ENCODE measurements at regions not wholly inside any gene's neighbourhood (a gene's known extent, or its start where the extent isn't known, plus 50 kb on each side); places are given as distances from the start of the nearest gene placed in this dataset.

- DNase-seq (ENCODE audit: low spot score in 2 of 2) (no peak), ATAC-seq (no peak)
- H3K36me3 Mint-ChIP-seq, result no peaks in the 10 kb centered on the region
- H3K27ac Mint-ChIP-seq, result no peak overlapping the region
- H3K9me3 Mint-ChIP-seq, result no peaks in the 10 kb centered on the region
Measured at GRCh38 chr15:35764661-35765519, 218.9 kb upstream of the DPH6 start.

DNA sequence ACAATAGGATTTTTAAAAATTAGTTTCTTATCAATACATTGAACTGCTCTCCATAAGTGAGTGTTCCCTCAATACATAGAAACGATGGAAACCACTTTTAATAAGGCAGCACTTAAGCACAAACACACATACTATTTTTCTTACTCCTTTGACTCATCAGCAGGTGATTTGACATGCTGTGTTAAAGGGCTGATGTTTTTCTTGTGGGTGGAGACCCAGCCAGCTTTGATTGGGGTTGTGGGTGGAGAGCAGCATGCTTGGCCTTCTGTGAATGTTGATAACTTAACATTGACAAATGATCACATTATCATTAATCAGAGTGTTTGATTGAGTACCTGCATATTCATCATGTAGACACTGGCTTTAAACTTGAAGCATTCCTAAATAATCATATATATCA lies 223.0 kb upstream of the DPH6 start:
- no peaks in the 10 kb centered on the region for H3K9me3 Mint-ChIP-seq
- ATAC-seq, result no peak

GRCh38 chr15:35769656-35770055 lies 223.7 kb upstream of the DPH6 start:
- ATAC-seq, result no peak
- Mint-ChIP-seq H3K36me3 (no peaks in the 10 kb centered on the region), H3K27ac (no peak overlapping the region), H3K9me3 (no peaks in the 10 kb centered on the region)
- DNase-seq (ENCODE audit: low spot score in 2 of 2), result no peak

More for the DNA sequence above, 223.0 kb upstream of the DPH6 start:
- H3K36me3 Mint-ChIP-seq, result no peaks in the 10 kb centered on the region
- H3K27ac Mint-ChIP-seq, result no peak overlapping the region
- no peak for DNase-seq (ENCODE audit: low spot score in 2 of 2)

GRCh38 chr15:35771746-35772442 lies 225.9 kb upstream of the DPH6 start:
- no peak for ATAC-seq
- Mint-ChIP-seq H3K27ac (no peak overlapping the region), H3K36me3 (no peaks in the 10 kb centered on the region), H3K9me3 (no peaks in the 10 kb centered on the region)
- no peak for DNase-seq (ENCODE audit: low spot score in 2 of 2)

DNA sequence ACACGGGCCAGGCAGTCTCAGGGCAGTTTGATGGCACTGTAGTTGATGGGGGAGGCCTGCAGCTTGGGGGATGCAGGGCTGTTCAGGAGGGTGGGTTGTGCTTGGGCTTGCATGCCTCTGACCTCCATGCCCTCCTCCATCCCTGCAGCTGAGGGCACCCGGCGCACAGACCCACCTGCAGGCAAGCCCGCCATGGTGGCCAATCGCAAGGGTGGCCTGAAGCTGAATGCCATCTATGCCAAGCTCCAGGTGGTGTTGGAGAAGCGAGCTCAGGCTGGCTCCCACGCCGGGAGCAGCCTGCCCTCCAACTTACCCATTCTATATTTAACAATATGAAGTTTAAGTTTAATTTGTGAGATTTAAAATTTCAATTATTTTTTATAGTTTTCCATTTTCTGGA lies 228.7 kb upstream of the DPH6 start:
- H3K27ac Mint-ChIP-seq, result no peak overlapping the region

GRCh38 chr15:35775471-35775870 lies 229.5 kb upstream of the DPH6 start:
- no peak for ATAC-seq
- Mint-ChIP-seq H3K36me3 (no peaks in the 10 kb centered on the region), H3K9me3 (no peaks in the 10 kb centered on the region), H3K27ac (no peak overlapping the region)
- DNase-seq (ENCODE audit: low spot score in 2 of 2), result no peak

More for the DNA sequence above, 228.7 kb upstream of the DPH6 start:
- DNase-seq (ENCODE audit: low spot score in 2 of 2) (no peak), ATAC-seq (no peak)
- H3K9me3 Mint-ChIP-seq, result no peaks in the 10 kb centered on the region
- no peaks in the 10 kb centered on the region for H3K36me3 Mint-ChIP-seq

DNA sequence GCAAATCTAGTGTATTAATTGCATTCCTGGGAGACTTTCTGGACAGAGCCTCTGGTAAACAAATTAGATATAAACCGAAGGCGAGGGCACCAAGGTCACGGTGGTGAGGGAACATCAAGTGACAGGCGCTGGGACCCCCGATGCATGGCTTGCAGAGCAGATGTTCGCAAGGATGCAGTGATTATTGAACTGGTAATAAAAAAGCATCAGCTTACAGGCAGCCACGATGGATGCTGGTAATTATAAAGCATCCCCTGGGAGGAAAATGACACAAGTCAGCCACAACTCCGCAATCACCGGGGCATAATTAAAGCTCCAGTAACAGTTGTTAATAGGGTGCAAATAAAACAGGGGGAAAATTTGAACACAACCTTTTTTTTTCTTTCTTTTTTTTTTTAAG lies 231.1 kb upstream of the DPH6 start:
- H3K27ac Mint-ChIP-seq, result no peak overlapping the region
- ATAC-seq (no peak), DNase-seq (ENCODE audit: low spot score in 2 of 2) (no peak)
- no peaks in the 10 kb centered on the region for H3K9me3 Mint-ChIP-seq
- H3K36me3 Mint-ChIP-seq, result no peaks in the 10 kb centered on the region

GRCh38 chr15:35783203-35783602 lies 237.2 kb upstream of the DPH6 start:
- Mint-ChIP-seq H3K27ac (no peak overlapping the region), H3K36me3 (no peaks in the 10 kb centered on the region), H3K9me3 (no peaks in the 10 kb centered on the region)
- no peak for DNase-seq (ENCODE audit: low spot score in 2 of 2)
- no peak for ATAC-seq

GRCh38 chr15:35784745-35785144 lies 238.8 kb upstream of the DPH6 start:
- ATAC-seq, result no peak
- Mint-ChIP-seq H3K36me3 (no peaks in the 10 kb centered on the region), H3K27ac (no peak overlapping the region)

GRCh38 chr15:35810007-35810406 lies 264.0 kb upstream of the DPH6 start:
- DNase-seq (ENCODE audit: low spot score in 2 of 2), result no peak
- no peak for ATAC-seq
- Mint-ChIP-seq H3K36me3 (no peaks in the 10 kb centered on the region), H3K27ac (no peak overlapping the region), H3K9me3 (peaks cover 0 to 6% of the 10 kb centered on the region in 2 donors)

More at GRCh38 chr15:35784745-35785144, 238.8 kb upstream of the DPH6 start:
- no peak for DNase-seq (ENCODE audit: low spot score in 2 of 2)
- H3K9me3 Mint-ChIP-seq, result no peaks in the 10 kb centered on the region

- Mint-ChIP-seq H3K27ac (no peak overlapping the region), H3K9me3 (peaks cover 0 to 6% of the 10 kb centered on the region in 2 donors), H3K36me3 (no peaks in the 10 kb centered on the region)
- ATAC-seq (no peak), DNase-seq (ENCODE audit: low spot score in 2 of 2) (no peak)
Measured at GRCh38 chr15:35813573-35813972, 267.6 kb upstream of the DPH6 start.

DNA sequence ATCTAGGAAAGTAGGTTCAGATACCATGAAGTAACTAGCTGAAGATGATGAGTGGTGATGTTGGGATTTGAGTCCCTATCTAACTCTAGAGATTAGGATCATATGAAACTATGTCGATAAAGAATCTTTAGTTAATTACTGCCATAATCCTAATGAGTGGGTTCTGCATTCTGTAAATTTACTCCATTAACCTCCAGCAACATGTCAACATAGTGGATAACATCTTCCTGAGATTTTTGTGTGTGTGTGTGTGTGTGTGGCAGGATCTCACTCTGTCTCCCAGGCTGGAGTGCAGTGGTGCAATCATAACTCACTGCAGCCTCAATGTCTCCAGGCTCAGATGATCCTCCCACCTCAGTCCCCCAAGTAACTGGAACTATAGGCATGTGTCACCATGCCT lies 272.9 kb upstream of the DPH6 start:
- ATAC-seq, result no peak
- DNase-seq (ENCODE audit: low spot score in 2 of 2), result no peak
- Mint-ChIP-seq H3K36me3 (no peaks in the 10 kb centered on the region), H3K9me3 (peaks cover 0 to 7% of the 10 kb centered on the region in 2 donors), H3K27ac (no peak overlapping the region)

GRCh38 chr15:35822153-35822552 lies 276.2 kb upstream of the DPH6 start:
- H3K36me3 Mint-ChIP-seq, result no peaks in the 10 kb centered on the region
- DNase-seq (ENCODE audit: low spot score in 2 of 2) (no peak), ATAC-seq (no peak)
- peaks cover 0 to 7% of the 10 kb centered on the region in 2 donors for H3K9me3 Mint-ChIP-seq
- no peak overlapping the region for H3K27ac Mint-ChIP-seq

DNA sequence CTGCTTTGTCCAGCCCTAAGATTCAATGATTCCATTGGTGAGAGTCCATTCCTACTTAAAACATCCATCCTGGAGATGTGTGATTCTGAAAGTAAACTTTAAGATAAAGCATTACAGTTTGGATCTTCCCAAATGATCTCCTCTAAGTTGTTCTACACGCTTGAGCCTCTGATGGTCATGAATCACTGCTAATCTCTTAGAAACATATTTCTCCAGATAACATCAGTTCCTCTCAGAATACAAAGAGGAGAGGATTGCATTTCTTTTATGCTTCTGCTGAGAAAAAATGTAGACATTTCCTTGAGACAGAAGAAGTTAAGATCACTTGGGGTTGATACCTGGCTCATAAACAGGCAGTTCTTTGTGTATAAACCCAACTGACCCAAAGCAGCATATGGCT lies 281.2 kb upstream of the DPH6 start:
- peaks cover 0 to 9% of the 10 kb centered on the region in 2 donors for H3K9me3 Mint-ChIP-seq
- H3K27ac Mint-ChIP-seq, result no peak overlapping the region
- DNase-seq (ENCODE audit: low spot score in 2 of 2) (no peak), ATAC-seq (no peak)
- H3K36me3 Mint-ChIP-seq, result peaks cover 0 to 6% of the 10 kb centered on the region in 2 donors

GRCh38 chr15:35827911-35828310 lies 281.9 kb upstream of the DPH6 start:
- DNase-seq (ENCODE audit: low spot score in 2 of 2), result no peak
- no peak for ATAC-seq
- Mint-ChIP-seq H3K27ac (no peak overlapping the region), H3K36me3 (peaks cover 0 to 6% of the 10 kb centered on the region in 2 donors), H3K9me3 (peaks cover 0 to 9% of the 10 kb centered on the region in 2 donors)

DNA sequence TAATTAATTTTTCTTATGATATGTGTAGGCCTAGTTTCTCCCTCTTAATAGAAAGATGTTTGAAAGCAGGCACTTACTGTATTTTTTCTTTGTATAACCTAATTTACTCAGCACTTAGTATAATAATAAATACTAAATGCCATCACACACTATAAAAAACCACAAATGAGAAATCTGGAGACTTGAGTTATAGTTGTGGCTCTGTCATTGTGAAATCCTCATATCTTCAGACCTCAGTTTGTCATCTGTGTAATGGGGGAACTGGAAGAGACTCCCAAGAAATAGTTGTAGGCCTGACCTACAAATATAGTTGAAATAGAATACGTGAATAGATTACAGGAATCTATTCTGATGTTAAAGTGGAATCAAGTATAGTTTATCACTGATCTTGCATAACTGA lies 287.6 kb upstream of the DPH6 start:
- Mint-ChIP-seq H3K9me3 (peaks cover 0 to 12% of the 10 kb centered on the region in 2 donors), H3K36me3 (peaks cover 0 to 6% of the 10 kb centered on the region in 2 donors), H3K27ac (no peak overlapping the region)
- no peak for DNase-seq (ENCODE audit: low spot score in 2 of 2)
- ATAC-seq, result no peak

DNA sequence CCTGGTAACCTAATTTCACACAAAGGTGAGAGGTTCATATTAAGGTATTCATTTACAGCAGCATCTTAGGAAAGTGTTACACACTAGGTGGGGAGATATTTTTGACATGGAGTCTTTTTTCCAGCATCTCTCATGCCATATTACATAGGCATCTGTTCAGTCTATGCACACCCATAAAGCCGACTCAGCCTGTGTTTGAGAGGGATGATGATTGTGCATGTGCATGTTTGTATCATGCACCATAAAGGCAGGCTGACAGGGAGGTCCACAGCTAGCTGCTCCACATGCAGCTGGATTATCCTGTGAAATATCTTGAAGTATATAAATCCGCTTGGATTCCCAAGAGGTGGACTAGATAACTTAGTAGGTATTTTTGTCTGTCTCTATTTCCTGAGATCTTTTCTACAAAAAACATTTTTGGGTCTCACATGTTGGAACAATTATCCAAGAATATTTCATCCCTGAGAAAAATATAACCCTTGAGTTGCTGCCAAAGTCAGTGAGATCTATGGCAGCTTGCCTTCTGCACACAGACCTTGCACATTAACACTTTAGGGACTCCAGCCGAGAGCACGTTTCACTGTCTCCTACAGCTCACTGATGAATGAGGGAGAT lies 288.4 kb upstream of the DPH6 start:
- H3K9me3 Mint-ChIP-seq, result peaks cover 0 to 11% of the 10 kb centered on the region in 2 donors
- ATAC-seq, result no peak
- no peak for DNase-seq (ENCODE audit: low spot score in 2 of 2)
- H3K27ac Mint-ChIP-seq, result no peak overlapping the region
- H3K36me3 Mint-ChIP-seq, result peaks cover 0 to 6% of the 10 kb centered on the region in 2 donors
